Liver (tissue), 3 donors: ENCODE measurements at regions not wholly inside any gene's neighbourhood (a gene's known extent, or its start where the extent isn't known, plus 50 kb on each side); places are given as distances from the start of the nearest gene placed in this dataset.

ENCODE experiments used
- CTCF ChIP-seq: fragments of 150-350 bp; IDR thresholded peaks from 2 replicates; pipeline ENCODE4 v1.5.1; 2017; ENCODE audit warnings: improper control_type of control experiment, low read depth, low read length; ENCODE audit not compliant: missing input control
- EGR1 ChIP-seq, 2 donors: IDR thresholded peaks; 2 replicates each; pipeline ENCODE4 v1.6.1; 2016 to 2018; ENCODE audit warnings: antibody characterized with exemption in 2 of 2, low read depth in 2 of 2
- GABPA ChIP-seq, 2 donors: IDR thresholded peaks in 1 of 2; conservative IDR thresholded peaks in 1 of 2; 2 replicates each; pipeline ENCODE4 v1.6.1; 2016; ENCODE audit warnings: antibody characterized with exemption in 2 of 2, mild to moderate bottlenecking in 1 of 2, moderate library complexity in 1 of 2
- JUND ChIP-seq, 2 donors: IDR thresholded peaks; 2 replicates each; pipeline ENCODE4 v1.6.1; 2016; ENCODE audit warnings: antibody characterized with exemption in 2 of 2
- MAX ChIP-seq: IDR thresholded peaks from 2 replicates; pipeline ENCODE4 v1.6.1; 2016; ENCODE audit warnings: antibody characterized with exemption
- RAD21 ChIP-seq, 2 donors: IDR thresholded peaks; 2 replicates each; pipeline ENCODE4 v1.6.1; 2016; ENCODE audit warnings: antibody characterized with exemption in 2 of 2, mild to moderate bottlenecking in 2 of 2
- REST ChIP-seq: IDR thresholded peaks from 2 replicates; pipeline ENCODE4 v1.6.1; 2016; ENCODE audit warnings: antibody characterized with exemption, mild to moderate bottlenecking
- SP1 ChIP-seq: IDR thresholded peaks from 2 replicates; pipeline ENCODE4 v1.6.1; 2018; ENCODE audit warnings: antibody characterized with exemption, mild to moderate bottlenecking
- TAF1 ChIP-seq: conservative IDR thresholded peaks from 2 replicates; pipeline ENCODE4 v1.6.1; 2016; ENCODE audit warnings: antibody characterized with exemption, mild to moderate bottlenecking
- YY1 ChIP-seq: IDR thresholded peaks from 2 replicates; pipeline ENCODE4 v1.6.1; 2016; ENCODE audit warnings: antibody characterized with exemption, mild to moderate bottlenecking
- donor health status: healthy.
- donor health status: healthy.

- TF ChIP-seq CTCF, result no peak
- no peak for TF ChIP-seq REST
- no peak for TF ChIP-seq RAD21 (IDR thresholded peaks at IDR 0.05)
- no peak for TF ChIP-seq SP1
- TF ChIP-seq JUND (IDR thresholded peaks at IDR 0.05), result no peak
- TF ChIP-seq EGR1 (IDR thresholded peaks at IDR 0.05; ENCODE audit: low read depth in 2 of 2), result no peak
- no peak for TF ChIP-seq TAF1
- no peak for TF ChIP-seq MAX
- no peak for TF ChIP-seq YY1
- no peak for TF ChIP-seq GABPA (IDR thresholded peaks at IDR 0.05 in 1 of 2, conservative IDR thresholded peaks at IDR 0.05 in 1 of 2)
Measured at GRCh38 chr2:20110876-20111275, 59.4 kb upstream of the LAPTM4A start.
